Spleen (tissue), 11 donors: ENCODE measurements at regions not wholly inside any gene's neighbourhood (a gene's known extent, or its start where the extent isn't known, plus 50 kb on each side); places are given as distances from the start of the nearest gene placed in this dataset.
A peak's percentile ranks its signal among the peaks of the same experiment; 100 is the strongest.

Experiments used
- DNase-seq: peaks from one replicate; pipeline ENCODE4 v3.0.0-alpha.2; 2020
- H3K27ac ChIP-seq, 8 donors: fragments of 200-600 bp; sonication (generic) in 7 of 8; 1 replicate in 4 of 8; 2 replicates in 4 of 8; pipeline versions ENCODE4 v1.5.0 to v1.8.0; 2016 to 2021; ENCODE audit warnings: inconsistent platforms in 4 of 8, mild to moderate bottlenecking in 4 of 8, moderate library complexity in 1 of 8
- H3K27me3 ChIP-seq, 7 donors: fragments of 200-600 bp; sonication (generic) in 6 of 7; replicated peaks in 1 of 7; 1 replicate in 4 of 7; 2 replicates in 3 of 7; pipeline versions ENCODE4 v1.5.0 to v1.8.0; 2016 to 2021; ENCODE audit warnings: inconsistent platforms in 3 of 7, mild to moderate bottlenecking in 1 of 7
- H3K36me3 ChIP-seq, 6 donors: fragments of 200-600 bp; sonication (generic) in 5 of 6; 1 replicate in 4 of 6; 2 replicates in 2 of 6; pipeline versions ENCODE4 v1.5.0 to v1.8.0; 2016 to 2021; ENCODE audit warnings: inconsistent platforms in 2 of 6
- H3K4me1 ChIP-seq, 6 donors: fragments of 200-600 bp; sonication (generic) in 5 of 6; 1 replicate in 3 of 6; 2 replicates in 3 of 6; pipeline versions ENCODE4 v1.5.0 to v1.8.0; 2016 to 2021; ENCODE audit warnings: inconsistent platforms in 3 of 6
- H3K4me3 ChIP-seq, 8 donors: fragments of 200-600 bp; sonication (generic) in 7 of 8; 1 replicate in 4 of 8; 2 replicates in 4 of 8; pipeline versions ENCODE4 v1.5.0 to v1.8.0; 2016 to 2021; ENCODE audit warnings: inconsistent platforms in 4 of 8, mild to moderate bottlenecking in 4 of 8, moderate library complexity in 2 of 8
- H3K9me3 ChIP-seq, 8 donors: fragments of 200-600 bp; sonication (generic) in 7 of 8; 1 replicate in 4 of 8; 2 replicates in 4 of 8; pipeline versions ENCODE4 v1.5.0 to v1.8.0; 2016 to 2021; ENCODE audit warnings: inconsistent platforms in 4 of 8
- CTCF ChIP-seq, 11 experiments: fragments of 200-600 bp in 7 of 11; fragments of 450-650 bp in 4 of 11; sonication (generic) in 4 of 11; IDR thresholded peaks in 8 of 11; conservative IDR thresholded peaks in 3 of 11; 1 replicate in 7 of 11; 2 replicates in 4 of 11; pipeline versions ENCODE4 v1.4.0 to v1.8.0; 2016 to 2021; ENCODE audit warnings: antibody characterized with exemption in 11 of 11, inconsistent platforms in 4 of 11, mild to moderate bottlenecking in 1 of 11
- POLR2A ChIP-seq, 3 donors: fragments of 450-650 bp; IDR thresholded peaks; one replicate each; pipeline ENCODE4 v1.5.1; 2017; ENCODE audit warnings: antibody characterized with exemption in 3 of 3, mild to moderate bottlenecking in 1 of 3
- POLR2AphosphoS5 ChIP-seq, 3 donors: sonication (generic); formaldehyde crosslinking; IDR thresholded peaks; one replicate each; pipeline ENCODE4 v1.5.1; 2017; ENCODE audit warnings: antibody characterized with exemption in 3 of 3
- WGBS, 5 donors: extraction: QIAGEN DNeasy Blood & Tissue Kit in 3 of 5; methylation state at CpG; one replicate each; pipeline versions ENCODE4 v1.1.5 to v1.1.7; 2013 to 2018; 5-methylcytosine and 5-hydroxymethylcytosine counted together
- intact Hi-C: fragments of 100-400 bp; cut with DNase I; formaldehyde crosslinking; loops from one replicate; pipeline ENCODE4 v1.15.0; 2023; ENCODE audit warnings: low total_unique reads
- donor health status: healthy with polysubstance abuse.
- donor health status: DM: no; HTN: no; CAD: no; lungs with moderate emphysema.
- donor health status: DM: no; HTN: no; CAD: no.
- donor health status: Bipolar disorder and iron deficiency.
- donor health status: healthy.
- donor health status: DM: no; HTN: no; CAD: no.
- donor health status: DM: yes; HTN: yes; CAD: no.

- no peak for TF ChIP-seq POLR2A (IDR thresholded peaks at IDR 0.05)
- no peak for TF ChIP-seq CTCF (IDR thresholded peaks at IDR 0.05 in 8 of 11, conservative IDR thresholded peaks at IDR 0.05 in 3 of 11)
- TF ChIP-seq POLR2AphosphoS5 (IDR thresholded peaks at IDR 0.05): no peak
- no peak for DNase-seq
- H3K9me3 ChIP-seq: no peaks in the 10 kb centered on the region
- H3K27me3 ChIP-seq: no peaks in the 10 kb centered on the region
- H3K27ac ChIP-seq: no peak overlapping the region
- intact Hi-C loops: no loop called here
- H3K4me1 ChIP-seq: peaks cover 3 to 56% (median 34%) of the 10 kb centered on the region in 6 donors
- no peaks in the 10 kb centered on the region for H3K36me3 ChIP-seq
- no peak overlapping the region for H3K4me3 ChIP-seq
- 81 to 90% (median 87%) methylated on average over 12 of the region's 12 CpGs for WGBS, 5 donors
Measured at GRCh38 chr16:85317704-85318103, 205.4 kb upstream of the CIBAR2 start.

- intact Hi-C loops: no loop called here
- 87 to 96% (median 93%) methylated on average over 24 of the region's 24 CpGs for WGBS, 5 donors
Measured at GRCh38 chr16:85319208-85319983, 207.1 kb upstream of the CIBAR2 start.

GRCh38 chr16:85319984-85320440 lies 207.7 kb upstream of the CIBAR2 start:
- TF ChIP-seq CTCF (IDR thresholded peaks at IDR 0.05 in 8 of 11, conservative IDR thresholded peaks at IDR 0.05 in 3 of 11): no peak
- H3K27me3 ChIP-seq: no peaks in the 10 kb centered on the region
- H3K9me3 ChIP-seq: no peaks in the 10 kb centered on the region
- WGBS, 5 donors: 84 to 93% (median 88%) methylated on average over 19 of the region's 19 CpGs
- no peaks in the 10 kb centered on the region for H3K36me3 ChIP-seq
- H3K4me1 ChIP-seq: peaks cover 0 to 42% (median 23%) of the 10 kb centered on the region in 6 donors
- intact Hi-C loops: no loop called here
- H3K4me3 ChIP-seq: no peak overlapping the region
- DNase-seq: no peak
- no peak overlapping the region for H3K27ac ChIP-seq

More at GRCh38 chr16:85319208-85319983, 207.1 kb upstream of the CIBAR2 start:
- no peaks in the 10 kb centered on the region for H3K27me3 ChIP-seq
- no peak for DNase-seq
- no peaks in the 10 kb centered on the region for H3K36me3 ChIP-seq
- H3K4me3 ChIP-seq: no peak overlapping the region
- TF ChIP-seq CTCF (IDR thresholded peaks at IDR 0.05 in 8 of 11, conservative IDR thresholded peaks at IDR 0.05 in 3 of 11): no peak
- no peak for TF ChIP-seq POLR2A (IDR thresholded peaks at IDR 0.05)
- no peak for TF ChIP-seq POLR2AphosphoS5 (IDR thresholded peaks at IDR 0.05)
- H3K9me3 ChIP-seq: no peaks in the 10 kb centered on the region
- no peak overlapping the region for H3K27ac ChIP-seq
- H3K4me1 ChIP-seq: peaks cover 0 to 47% (median 26%) of the 10 kb centered on the region in 6 donors

GRCh38 chr16:85320677-85321385 lies 208.6 kb upstream of the CIBAR2 start:
- H3K27ac ChIP-seq: peak overlapping the region in 4 of 8 donors; percentile 48 to 54 (median 54)
- no peaks in the 10 kb centered on the region for H3K27me3 ChIP-seq
- no peaks in the 10 kb centered on the region for H3K36me3 ChIP-seq
- no peaks in the 10 kb centered on the region for H3K9me3 ChIP-seq
- TF ChIP-seq POLR2AphosphoS5 (IDR thresholded peaks at IDR 0.05) (no peak), POLR2A (IDR thresholded peaks at IDR 0.05) (no peak), CTCF (IDR thresholded peaks at IDR 0.05 in 8 of 11, conservative IDR thresholded peaks at IDR 0.05 in 3 of 11) (no peak)
- no peak overlapping the region for H3K4me3 ChIP-seq
- intact Hi-C loops: no loop called here
- peaks cover 0 to 40% (median 23%) of the 10 kb centered on the region in 6 donors for H3K4me1 ChIP-seq
- DNase-seq: no peak
- 85 to 92% (median 91%) methylated on average over 11 of the region's 11 CpGs for WGBS, 5 donors
